GM12865 (cell line): ENCODE measurements at regions not wholly inside any gene's neighbourhood (a gene's known extent, or its start where the extent isn't known, plus 50 kb on each side); places are given as distances from the start of the nearest gene placed in this dataset.

Source experiments
- DNase-seq: peaks from one replicate; pipeline ENCODE4 v3.0.0; 2010; ENCODE audit warnings: low read depth
- H3K4me3 ChIP-seq: 2 replicates; pipeline ENCODE4 v1.5.1; 2011; ENCODE audit warnings: mild to moderate bottlenecking, low read depth, low read length, control low read depth
- TF ChIP-seq, protein P1 (sequence below): IDR thresholded peaks from 2 replicates; pipeline ENCODE4 v1.5.1; 2011; ENCODE audit warnings: low read length, control low read depth, low read depth, inconsistent platforms; ENCODE audit not compliant: insufficient read depth; ENCODE audit errors: missing control alignments

DNA sequence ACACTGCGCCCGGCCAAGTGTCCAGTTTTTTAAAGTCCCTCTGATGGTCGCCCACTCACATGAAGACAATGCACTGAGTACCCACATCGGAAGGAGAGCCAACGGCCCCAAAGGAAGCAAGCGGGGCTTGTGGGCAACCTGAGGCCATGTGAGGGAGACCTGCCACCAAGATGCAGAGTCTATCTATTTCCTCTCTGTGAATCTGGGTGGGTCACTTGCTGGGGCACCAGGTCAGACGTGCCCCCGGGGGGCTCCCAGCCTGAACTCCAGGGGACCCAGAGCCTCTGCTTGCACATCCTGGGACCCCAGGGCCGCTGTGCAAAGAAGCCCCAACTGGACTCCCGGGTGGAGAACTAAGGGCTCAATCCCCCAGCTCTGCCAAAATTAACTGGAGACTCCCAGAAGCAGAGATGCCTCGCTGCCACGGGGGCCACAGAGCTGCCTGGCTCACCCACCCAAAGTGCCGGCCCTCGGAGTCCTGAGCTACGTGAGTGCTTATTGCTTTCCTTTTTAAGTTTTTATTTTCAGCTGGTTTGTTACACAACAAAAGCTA is 106.4 kb downstream of the BRD1 start:
- no peak overlapping the region for H3K4me3 ChIP-seq
- DNase-seq: no peak
- TF ChIP-seq, protein P1, sequence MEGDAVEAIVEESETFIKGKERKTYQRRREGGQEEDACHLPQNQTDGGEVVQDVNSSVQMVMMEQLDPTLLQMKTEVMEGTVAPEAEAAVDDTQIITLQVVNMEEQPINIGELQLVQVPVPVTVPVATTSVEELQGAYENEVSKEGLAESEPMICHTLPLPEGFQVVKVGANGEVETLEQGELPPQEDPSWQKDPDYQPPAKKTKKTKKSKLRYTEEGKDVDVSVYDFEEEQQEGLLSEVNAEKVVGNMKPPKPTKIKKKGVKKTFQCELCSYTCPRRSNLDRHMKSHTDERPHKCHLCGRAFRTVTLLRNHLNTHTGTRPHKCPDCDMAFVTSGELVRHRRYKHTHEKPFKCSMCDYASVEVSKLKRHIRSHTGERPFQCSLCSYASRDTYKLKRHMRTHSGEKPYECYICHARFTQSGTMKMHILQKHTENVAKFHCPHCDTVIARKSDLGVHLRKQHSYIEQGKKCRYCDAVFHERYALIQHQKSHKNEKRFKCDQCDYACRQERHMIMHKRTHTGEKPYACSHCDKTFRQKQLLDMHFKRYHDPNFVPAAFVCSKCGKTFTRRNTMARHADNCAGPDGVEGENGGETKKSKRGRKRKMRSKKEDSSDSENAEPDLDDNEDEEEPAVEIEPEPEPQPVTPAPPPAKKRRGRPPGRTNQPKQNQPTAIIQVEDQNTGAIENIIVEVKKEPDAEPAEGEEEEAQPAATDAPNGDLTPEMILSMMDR: no peak

DNA sequence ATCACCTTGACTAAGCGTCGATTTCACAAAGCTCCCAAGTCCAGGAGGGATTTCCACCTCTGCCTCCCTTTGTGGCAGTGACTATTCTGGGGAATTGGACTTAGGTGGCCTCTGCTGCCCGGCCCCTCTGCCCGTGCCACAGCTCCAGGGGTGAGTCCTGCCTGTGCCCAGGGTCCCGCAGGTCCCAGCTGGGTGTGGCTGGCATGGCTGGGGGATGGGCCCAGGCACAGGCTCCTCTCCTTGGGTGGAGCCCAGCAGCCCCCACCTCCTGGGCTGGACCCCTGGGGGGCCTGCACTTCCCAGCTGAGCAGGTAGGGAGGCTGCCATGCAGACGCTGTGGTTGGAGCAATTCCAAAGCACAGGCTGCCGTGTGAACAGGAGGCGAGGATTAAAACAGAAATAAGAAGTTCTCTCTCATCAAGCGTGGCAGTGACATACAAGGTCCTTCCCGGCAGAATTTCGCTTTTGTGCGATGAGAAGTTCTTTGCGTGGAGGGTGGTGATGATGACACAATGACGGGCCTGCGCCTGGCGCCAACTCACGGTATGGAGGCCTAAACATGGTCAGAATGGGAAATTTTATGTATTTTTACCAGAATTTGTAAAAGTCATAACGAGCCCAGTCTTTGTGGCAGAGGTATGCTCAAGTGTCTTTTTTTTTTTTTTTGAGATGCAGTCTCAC is 107.3 kb downstream of the BRD1 start:
- TF ChIP-seq, protein P1: no peak
- H3K4me3 ChIP-seq: no peak overlapping the region
- no peak for DNase-seq

DNA sequence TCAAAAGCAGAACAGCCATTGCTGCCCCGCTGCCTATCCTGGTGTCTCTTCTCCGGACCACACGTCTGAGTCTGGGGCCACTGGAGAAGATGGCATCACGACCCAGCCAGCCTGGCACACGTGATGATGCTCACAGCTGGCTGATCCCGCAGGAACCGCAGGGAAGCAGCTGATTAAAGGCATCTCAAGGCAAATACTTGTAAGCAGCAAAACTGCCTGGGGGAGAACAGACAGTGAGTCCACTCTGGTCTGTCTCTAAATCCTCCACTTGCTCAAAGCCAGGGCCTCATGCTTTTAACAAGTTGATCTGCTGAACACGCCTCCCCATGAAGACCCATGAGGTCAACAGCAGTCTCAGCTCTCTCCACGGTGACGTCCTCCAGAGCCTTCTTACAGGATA is 108.6 kb downstream of the BRD1 start:
- H3K4me3 ChIP-seq: no peak overlapping the region
- TF ChIP-seq, protein P1: no peak
- DNase-seq: no peak

DNA sequence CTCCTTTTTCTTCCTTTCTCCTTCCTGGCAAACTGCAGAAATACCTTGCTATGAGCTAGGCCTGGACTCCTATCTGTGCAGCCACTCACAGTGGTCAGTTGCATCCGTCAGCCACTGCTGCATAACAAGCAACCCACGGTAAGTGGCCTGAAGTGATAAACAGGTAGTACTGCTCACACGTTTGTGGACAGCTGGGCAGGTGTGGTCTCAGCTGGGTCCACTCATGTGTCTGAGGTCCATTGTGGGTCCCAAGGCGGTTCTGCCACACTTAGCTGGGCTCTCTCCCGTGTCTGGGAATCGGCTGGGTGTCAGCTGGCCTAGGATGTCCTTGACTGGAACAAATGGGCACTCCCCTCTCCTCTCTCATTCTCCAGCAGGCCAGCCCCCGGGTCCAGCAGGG is 109.3 kb downstream of the BRD1 start:
- TF ChIP-seq, protein P1: no peak
- no peak for DNase-seq
- no peak overlapping the region for H3K4me3 ChIP-seq

DNA sequence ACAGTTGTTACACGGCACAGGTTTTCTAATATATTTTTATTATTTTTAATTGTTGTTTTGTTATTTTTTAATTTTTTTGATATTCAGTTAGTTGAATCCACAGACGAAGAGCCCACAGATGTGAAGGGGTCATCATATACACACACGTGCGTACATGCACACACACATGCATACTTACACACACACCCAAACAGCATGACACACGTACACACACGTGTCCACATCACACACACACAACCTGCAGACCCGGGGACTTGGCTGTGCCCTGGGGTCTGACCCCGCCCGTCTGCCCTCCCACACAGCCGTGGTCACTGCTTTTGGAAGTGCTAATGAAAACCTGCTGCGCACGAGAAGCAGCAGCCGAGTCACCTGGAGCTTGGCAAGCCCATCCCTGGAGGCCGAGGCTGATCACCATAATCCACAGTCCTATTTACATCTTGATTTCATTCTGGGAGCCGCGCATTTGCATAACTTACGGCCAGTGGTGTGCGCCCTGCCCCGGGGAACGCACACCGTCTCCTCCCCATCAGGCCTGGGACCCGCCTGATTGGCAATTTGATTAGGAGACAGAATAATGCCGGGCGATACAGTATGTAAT is 110.3 kb downstream of the BRD1 start:
- H3K4me3 ChIP-seq: no peak overlapping the region
- TF ChIP-seq, protein P1: no peak
- DNase-seq: no peak

DNA sequence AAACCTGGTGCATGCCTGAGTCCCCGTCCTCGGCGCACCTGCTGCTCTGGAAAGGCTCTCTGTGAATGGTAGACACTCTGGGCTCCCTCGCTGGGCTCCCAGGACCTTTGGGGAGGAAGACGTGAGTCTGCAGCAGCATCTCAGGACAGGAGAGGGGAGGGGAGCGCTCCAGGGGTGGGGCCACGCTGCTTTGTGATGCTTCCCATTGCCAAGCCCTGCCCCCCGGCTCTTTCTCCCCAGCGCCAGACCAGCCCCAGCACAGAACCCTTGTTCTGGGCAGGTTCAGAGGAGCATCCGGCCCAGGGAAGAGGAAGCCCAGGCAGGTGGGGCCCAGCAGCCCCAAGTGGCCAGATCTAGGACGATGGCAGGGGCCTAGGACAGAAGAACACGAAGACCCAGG is 111.2 kb downstream of the BRD1 start:
- H3K4me3 ChIP-seq: no peak overlapping the region
- DNase-seq: no peak
- TF ChIP-seq, protein P1: no peak
